AG09319 (cell line): ENCODE measurements at regions not wholly inside any gene's neighbourhood (a gene's known extent, or its start where the extent isn't known, plus 50 kb on each side); places are given as distances from the start of the nearest gene placed in this dataset.

Experiments
- DNase-seq: peaks from one replicate; pipeline ENCODE4 v3.0.0-alpha.2; 2010; ENCODE audit warnings: low read depth; ENCODE audit errors: extremely low read depth
- CTCF ChIP-seq: IDR thresholded peaks from 2 replicates; pipeline ENCODE4 v1.5.1; 2011; ENCODE audit warnings: low read depth, mild to moderate bottlenecking, inconsistent platforms, low read length, moderate library complexity

GRCh38 chr18:56108478-56109367 lies 520.7 kb upstream of the TCF4 start:
- no peak for TF ChIP-seq CTCF
- no peak for DNase-seq

- DNase-seq: no peak
- no peak for TF ChIP-seq CTCF
Observed at GRCh38 chr18:56107821-56108477, 520.0 kb upstream of the TCF4 start.

GRCh38 chr18:56100090-56100722 lies 512.2 kb upstream of the TCF4 start:
- no peak for DNase-seq
- no peak for TF ChIP-seq CTCF

GRCh38 chr18:56097621-56098020 lies 509.6 kb upstream of the TCF4 start:
- DNase-seq: no peak
- TF ChIP-seq CTCF: no peak

GRCh38 chr18:56096861-56097260 lies 508.9 kb upstream of the TCF4 start:
- no peak for TF ChIP-seq CTCF
- DNase-seq: no peak

GRCh38 chr18:56089612-56090258 lies 501.7 kb upstream of the TCF4 start:
- TF ChIP-seq CTCF: no peak
- DNase-seq: no peak
